HCT116 (cell line): ENCODE measurements at regions not wholly inside any gene's neighbourhood (a gene's known extent, or its start where the extent isn't known, plus 50 kb on each side); places are given as distances from the start of the nearest gene placed in this dataset.

Experiments used
- ATAC-seq: fragments of 200-7000 bp; cut with Tn5 transposase; 2 replicates; pipeline ENCODE4 v1.9.1; 2020; ENCODE audit warnings: mild to moderate bottlenecking, moderate library complexity
- BruUV-seq: library from RNA; stranded (reverse); fragments of 400-500 nt; replicated peaks from 2 replicates; lab custom pipeline; 2021; lab: Mats Ljungman, UMichigan
- CTCF ChIA-PET: fragments of 300-600 bp; sonication (Branson Sonifier 250); formaldehyde crosslinking; loops from one replicate; lab custom pipeline; 2021; ENCODE audit warnings: antibody characterized with exemption; lab: Charles Lee
- POLR2A ChIA-PET: fragments of 300-600, 350-600 bp; sonication (Branson Sonifier 250); formaldehyde crosslinking; loops from one replicate; lab custom pipeline; 2021; ENCODE audit warnings: antibody characterized with exemption; lab: Charles Lee
- RAD21 ChIA-PET, 2 experiments: fragments of 300-600 bp; sonication (Branson Sonifier 250); formaldehyde crosslinking; loops; one replicate each; lab custom pipeline; 2023; ENCODE audit warnings: low total read pairs in 2 of 2; ENCODE audit not compliant: uncharacterized antibody in 2 of 2, unreplicated experiment in 2 of 2, low non-redundant PET in 1 of 2; lab: Charles Lee
- DNase-seq: peaks from one replicate; pipeline ENCODE4 v3.0.0-alpha.2; 2010; ENCODE audit warnings: low read depth, low spot score
- H2AFZ ChIP-seq: fragments of 200-600 bp; shearing (Covaris generic), sonication (generic); 2 replicates; pipeline ENCODE4 v1.6.1; 2017; ENCODE audit warnings: low read depth, mixed run types, mixed read lengths, antibody characterized with exemption, low read length; ENCODE audit not compliant: poor library complexity, severe bottlenecking
- H3K27ac ChIP-seq: 2 replicates; pipeline ENCODE4 v1.5.1; 2012; ENCODE audit warnings: low read depth, low read length
- H3K27me3 ChIP-seq: fragments of 200-600 bp; sonication (generic); 2 replicates; pipeline ENCODE4 v1.6.1; 2016; ENCODE audit warnings: mixed run types, low read length, mixed read lengths; ENCODE audit not compliant: insufficient read depth
- H3K36me3 ChIP-seq, 2 experiments: fragments of 200-500 bp in 1 of 2; fragments of 200-600 bp in 1 of 2; sonication (Bioruptor generic) in 1 of 2; sonication (generic) in 1 of 2; 2 replicates each; pipeline versions ENCODE4 v1.5.1 to v1.6.1; 2014 to 2016; ENCODE audit warnings: low read length in 2 of 2, inconsistent platforms in 1 of 2, mixed read lengths in 1 of 2, mixed run types in 1 of 2; ENCODE audit not compliant: insufficient read depth in 2 of 2, control insufficient read depth in 1 of 2
- H3K4me1 ChIP-seq, 2 experiments: fragments of 200-600 bp in 1 of 2; sonication (generic) in 1 of 2; 2 replicates each; pipeline versions ENCODE4 v1.5.1 to v1.6.1; 2012 to 2017; ENCODE audit warnings: low read length in 2 of 2, inconsistent platforms in 1 of 2, mild to moderate bottlenecking in 1 of 2, mixed read lengths in 1 of 2, mixed run types in 1 of 2, moderate library complexity in 1 of 2; ENCODE audit not compliant: insufficient read depth in 2 of 2, control insufficient read depth in 1 of 2
- H3K4me2 ChIP-seq: fragments of 200-600 bp; sonication (generic); 2 replicates; pipeline ENCODE4 v1.6.1; 2017; ENCODE audit warnings: mixed run types, low read length, mixed read lengths
- H3K4me3 ChIP-seq, 2 experiments: fragments of 200-600 bp in 1 of 2; sonication (generic) in 1 of 2; replicated peaks in 1 of 2; 2 replicates each; pipeline ENCODE4 v1.5.1; 2011 to 2016; ENCODE audit warnings: low read length in 2 of 2, control low read depth in 1 of 2, low read depth in 1 of 2, mild to moderate bottlenecking in 1 of 2, mixed read lengths in 1 of 2, mixed run types in 1 of 2
- H3K79me2 ChIP-seq: fragments of 200-600 bp; sonication (generic); 2 replicates; pipeline ENCODE4 v1.6.1; 2017; ENCODE audit warnings: mild to moderate bottlenecking, mixed run types, low read length, moderate library complexity, mixed read lengths; ENCODE audit not compliant: insufficient read depth
- H3K9ac ChIP-seq: fragments of 200-600 bp; sonication (generic); 2 replicates; pipeline ENCODE4 v1.6.1; 2016; ENCODE audit warnings: low read length, mixed read lengths
- H3K9me2 ChIP-seq: fragments of 200-600 bp; sonication (generic), shearing (Covaris generic); 2 replicates; pipeline ENCODE4 v1.6.1; 2017; ENCODE audit warnings: mixed run types, mild to moderate bottlenecking, moderate library complexity; ENCODE audit not compliant: insufficient read depth
- H3K9me3 ChIP-seq, 2 experiments: fragments of 200-500 bp in 1 of 2; fragments of 200-600 bp in 1 of 2; sonication (Bioruptor generic) in 1 of 2; sonication (generic) in 1 of 2; 2 replicates each; pipeline ENCODE4 v1.6.1; 2014 to 2017; ENCODE audit warnings: low read length in 2 of 2, mixed read lengths in 2 of 2, inconsistent platforms in 1 of 2, low read depth in 1 of 2, mild to moderate bottlenecking in 1 of 2, mixed run types in 1 of 2, moderate library complexity in 1 of 2; ENCODE audit not compliant: control insufficient read depth in 1 of 2, insufficient read depth in 1 of 2
- H4K20me1 ChIP-seq: fragments of 200-600 bp; sonication (generic), shearing (Covaris generic); 2 replicates; pipeline ENCODE4 v1.6.1; 2017; ENCODE audit warnings: mixed run types, mild to moderate bottlenecking, moderate library complexity; ENCODE audit not compliant: insufficient read depth
- CEBPB ChIP-seq: IDR thresholded peaks from 2 replicates; pipeline ENCODE4 v1.6.1; 2012; ENCODE audit warnings: low read depth
- ELF1 ChIP-seq: IDR thresholded peaks from 2 replicates; pipeline ENCODE4 v1.6.1; 2012; ENCODE audit warnings: low read depth, borderline replicate concordance
- EZH2 ChIP-seq: fragments of 200-600 bp; sonication (generic); IDR thresholded peaks from 2 replicates; pipeline ENCODE4 v1.6.1; 2017; ENCODE audit warnings: antibody characterized with exemption, mixed run types
- EZH2phosphoT487 ChIP-seq: fragments of 200-600 bp; IDR thresholded peaks from 2 replicates; pipeline ENCODE4 v1.6.1; 2018; ENCODE audit warnings: antibody characterized with exemption, borderline replicate concordance
- JUND ChIP-seq: IDR thresholded peaks from 2 replicates; pipeline ENCODE4 v1.6.1; 2012
- POLR2A ChIP-seq: IDR thresholded peaks from 2 replicates; pipeline ENCODE4 v1.7.0; 2011; ENCODE audit warnings: borderline replicate concordance; ENCODE audit not compliant: insufficient read depth, insufficient read length; ENCODE audit errors: extremely low read depth
- RAD21 ChIP-seq: IDR thresholded peaks from 2 replicates; pipeline ENCODE4 v1.6.1; 2012; ENCODE audit warnings: low read depth, mild to moderate bottlenecking
- SIN3A ChIP-seq: IDR thresholded peaks from 2 replicates; pipeline ENCODE4 v1.6.1; 2012; ENCODE audit warnings: low read depth
- SP1 ChIP-seq: IDR thresholded peaks from 2 replicates; pipeline ENCODE4 v1.6.1; 2012; ENCODE audit warnings: low read depth
- SRF ChIP-seq: IDR thresholded peaks from 2 replicates; pipeline ENCODE4 v1.6.1; 2012; ENCODE audit warnings: low read depth
- TCF7L2 ChIP-seq: IDR thresholded peaks from 2 replicates; pipeline ENCODE4 v1.7.0; 2011; ENCODE audit warnings: borderline replicate concordance, inconsistent platforms; ENCODE audit not compliant: insufficient read depth, insufficient read length; ENCODE audit errors: extremely low read depth
- YY1 ChIP-seq: IDR thresholded peaks from 2 replicates; pipeline ENCODE4 v1.6.1; 2011; ENCODE audit warnings: low read length, low read depth, moderate library complexity, mild to moderate bottlenecking; ENCODE audit not compliant: insufficient replicate concordance; ENCODE audit errors: extremely low read depth
- ZNF274 ChIP-seq: fragments of 200-500 bp; sonication (Bioruptor generic); IDR thresholded peaks from 2 replicates; pipeline ENCODE4 v1.6.1; 2014; ENCODE audit warnings: mild to moderate bottlenecking, low read depth, low read length, inconsistent platforms
- intact Hi-C: fragments of 100-400 bp; cut with micrococcal nuclease; formaldehyde crosslinking; loops from 2 replicates; pipeline ENCODE4 v1.10.0; 2022
- TF ChIP-seq, protein P1 (sequence below): IDR thresholded peaks from 2 replicates; pipeline ENCODE4 v1.6.1; 2012
- TF ChIP-seq, protein P2 (sequence below): IDR thresholded peaks from 2 replicates; pipeline ENCODE4 v1.6.1; 2011; ENCODE audit warnings: mild to moderate bottlenecking, low read length, moderate library complexity; ENCODE audit not compliant: insufficient replicate concordance; ENCODE audit errors: extremely low read depth
- TF ChIP-seq, protein P3 (sequence below), 3 experiments: fragments of 200-600 bp in 1 of 3; sonication (generic) in 1 of 3; IDR thresholded peaks in 2 of 3; conservative IDR thresholded peaks in 1 of 3; 2 replicates each; pipeline ENCODE4 v1.5.1; 2012 to 2017; ENCODE audit warnings: low read depth in 2 of 3, low read length in 2 of 3, antibody characterized with exemption in 1 of 3, borderline replicate concordance in 1 of 3, control low read depth in 1 of 3, mild to moderate bottlenecking in 1 of 3, mixed read lengths in 1 of 3, mixed run types in 1 of 3, moderate library complexity in 1 of 3; ENCODE audit not compliant: insufficient read depth in 1 of 3

DNA sequence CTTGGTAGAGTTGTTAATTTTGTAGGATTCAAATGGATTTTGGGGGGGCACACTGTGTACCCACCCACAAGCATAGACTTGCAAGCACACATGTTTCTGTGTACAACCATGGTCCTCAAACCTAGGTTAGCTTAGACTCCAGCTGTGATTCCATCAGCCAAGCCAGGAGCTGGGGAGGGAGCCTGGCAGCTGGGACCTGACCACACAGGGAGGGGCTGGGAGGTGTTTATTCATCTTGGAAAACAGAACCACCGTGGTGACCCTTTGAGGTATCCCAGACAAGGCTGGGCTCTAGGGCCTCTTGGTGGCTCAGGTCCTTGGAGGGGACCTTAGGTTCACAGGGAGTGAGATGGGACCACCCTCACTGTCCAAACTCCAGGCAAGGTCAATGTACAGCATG is 410.3 kb downstream of the NEBL start:
- H3K36me3 ChIP-seq = no peaks in the 10 kb centered on the region
- TF ChIP-seq ELF1 = no peak
- no peak for TF ChIP-seq EZH2phosphoT487
- no peak for TF ChIP-seq YY1
- no peak for TF ChIP-seq RAD21
- TF ChIP-seq SRF = no peak
- no peak for TF ChIP-seq SIN3A
- TF ChIP-seq, protein P1, sequence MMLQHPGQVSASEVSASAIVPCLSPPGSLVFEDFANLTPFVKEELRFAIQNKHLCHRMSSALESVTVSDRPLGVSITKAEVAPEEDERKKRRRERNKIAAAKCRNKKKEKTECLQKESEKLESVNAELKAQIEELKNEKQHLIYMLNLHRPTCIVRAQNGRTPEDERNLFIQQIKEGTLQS = no peak
- no peak for TF ChIP-seq EZH2
- no peak for TF ChIP-seq POLR2A
- TF ChIP-seq, protein P2, sequence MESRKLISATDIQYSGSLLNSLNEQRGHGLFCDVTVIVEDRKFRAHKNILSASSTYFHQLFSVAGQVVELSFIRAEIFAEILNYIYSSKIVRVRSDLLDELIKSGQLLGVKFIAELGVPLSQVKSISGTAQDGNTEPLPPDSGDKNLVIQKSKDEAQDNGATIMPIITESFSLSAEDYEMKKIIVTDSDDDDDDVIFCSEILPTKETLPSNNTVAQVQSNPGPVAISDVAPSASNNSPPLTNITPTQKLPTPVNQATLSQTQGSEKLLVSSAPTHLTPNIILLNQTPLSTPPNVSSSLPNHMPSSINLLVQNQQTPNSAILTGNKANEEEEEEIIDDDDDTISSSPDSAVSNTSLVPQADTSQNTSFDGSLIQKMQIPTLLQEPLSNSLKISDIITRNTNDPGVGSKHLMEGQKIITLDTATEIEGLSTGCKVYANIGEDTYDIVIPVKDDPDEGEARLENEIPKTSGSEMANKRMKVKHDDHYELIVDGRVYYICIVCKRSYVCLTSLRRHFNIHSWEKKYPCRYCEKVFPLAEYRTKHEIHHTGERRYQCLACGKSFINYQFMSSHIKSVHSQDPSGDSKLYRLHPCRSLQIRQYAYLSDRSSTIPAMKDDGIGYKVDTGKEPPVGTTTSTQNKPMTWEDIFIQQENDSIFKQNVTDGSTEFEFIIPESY = no peak
- TF ChIP-seq CEBPB = no peak
- TF ChIP-seq, protein P3, sequence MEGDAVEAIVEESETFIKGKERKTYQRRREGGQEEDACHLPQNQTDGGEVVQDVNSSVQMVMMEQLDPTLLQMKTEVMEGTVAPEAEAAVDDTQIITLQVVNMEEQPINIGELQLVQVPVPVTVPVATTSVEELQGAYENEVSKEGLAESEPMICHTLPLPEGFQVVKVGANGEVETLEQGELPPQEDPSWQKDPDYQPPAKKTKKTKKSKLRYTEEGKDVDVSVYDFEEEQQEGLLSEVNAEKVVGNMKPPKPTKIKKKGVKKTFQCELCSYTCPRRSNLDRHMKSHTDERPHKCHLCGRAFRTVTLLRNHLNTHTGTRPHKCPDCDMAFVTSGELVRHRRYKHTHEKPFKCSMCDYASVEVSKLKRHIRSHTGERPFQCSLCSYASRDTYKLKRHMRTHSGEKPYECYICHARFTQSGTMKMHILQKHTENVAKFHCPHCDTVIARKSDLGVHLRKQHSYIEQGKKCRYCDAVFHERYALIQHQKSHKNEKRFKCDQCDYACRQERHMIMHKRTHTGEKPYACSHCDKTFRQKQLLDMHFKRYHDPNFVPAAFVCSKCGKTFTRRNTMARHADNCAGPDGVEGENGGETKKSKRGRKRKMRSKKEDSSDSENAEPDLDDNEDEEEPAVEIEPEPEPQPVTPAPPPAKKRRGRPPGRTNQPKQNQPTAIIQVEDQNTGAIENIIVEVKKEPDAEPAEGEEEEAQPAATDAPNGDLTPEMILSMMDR (IDR thresholded peaks at IDR 0.05 in 2 of 3, conservative IDR thresholded peaks at IDR 0.05 in 1 of 3; ENCODE audit: borderline replicate concordance in 1 of 3, insufficient read depth in 1 of 3, low read depth in 2 of 3, low read length in 2 of 3) = no peak
- no peak for TF ChIP-seq JUND
- no peak for TF ChIP-seq ZNF274
- no peak for TF ChIP-seq SP1
- no peak for TF ChIP-seq TCF7L2
- DNase-seq (no peak), ATAC-seq (no peak)
- H3K27ac ChIP-seq = no peak overlapping the region
- H3K9me2 ChIP-seq = no peaks in the 10 kb centered on the region
- ChIA-PET CTCF (no interaction called here), RAD21 (no interaction called here), POLR2A (no interaction called here)
- H3K4me2 ChIP-seq = no peak overlapping the region
- H3K4me3 ChIP-seq = no peak overlapping the region
- intact Hi-C loops = no loop called here
- H3K4me1 ChIP-seq = no peaks in the 10 kb centered on the region
- H3K9me3 ChIP-seq = peaks cover 0 to 14% of the 10 kb centered on the region in 2 experiments; a peak in 2 of 4 replicates
- no peaks in the 10 kb centered on the region for H3K79me2 ChIP-seq
- no peak overlapping the region for H2AFZ ChIP-seq
- H4K20me1 ChIP-seq = no peaks in the 10 kb centered on the region
- H3K9ac ChIP-seq = no peak overlapping the region
- no TSS peak for BruUV-seq
- no peaks in the 10 kb centered on the region for H3K27me3 ChIP-seq
